ENCODE measurements at regions not wholly inside any gene's neighbourhood (a gene's known extent, or its start where the extent isn't known, plus 50 kb on each side); places are given as distances from the start of the nearest gene placed in this dataset.

DNA sequence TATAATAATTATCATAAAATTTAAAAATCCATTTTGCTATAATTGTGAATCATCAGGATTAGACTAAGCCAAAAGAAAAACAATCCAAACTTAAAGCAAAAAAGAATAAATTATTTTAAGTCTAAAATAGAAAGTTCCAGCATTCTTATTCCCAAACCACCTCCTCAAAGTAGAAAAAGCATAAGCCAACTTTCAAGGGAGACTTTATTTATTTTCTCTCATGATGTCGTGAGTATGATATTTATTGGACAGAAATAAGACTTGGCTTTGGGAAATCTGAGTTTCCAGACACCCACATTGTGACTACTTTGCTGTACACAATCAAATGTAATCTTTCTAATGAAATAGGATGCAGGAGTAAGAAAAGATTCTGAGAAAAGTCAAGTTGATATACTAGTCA lies 372.1 kb downstream of the MTRR start:
- DNase-seq (ENCODE audit: low spot score): no peak

DNA sequence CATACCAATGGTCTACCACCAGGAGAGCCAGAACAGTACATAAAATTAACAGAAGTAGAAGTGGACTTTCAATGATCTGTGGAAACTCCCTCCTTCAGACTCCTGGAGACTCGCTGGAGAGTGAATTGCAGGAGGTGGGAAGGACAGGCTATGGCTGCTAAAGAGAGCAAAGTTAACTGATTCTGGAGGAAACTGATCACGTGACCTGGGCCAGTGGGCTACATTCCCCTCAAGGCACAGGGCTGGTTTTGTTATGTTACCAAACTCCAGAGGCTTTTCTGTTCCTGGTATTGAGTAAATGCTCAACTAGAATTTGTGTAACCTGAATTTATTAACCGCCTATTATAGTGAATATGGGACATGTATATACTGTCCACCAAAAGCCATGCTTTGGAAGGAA lies 372.6 kb downstream of the MTRR start:
- no peak for DNase-seq (ENCODE audit: low spot score)

DNA sequence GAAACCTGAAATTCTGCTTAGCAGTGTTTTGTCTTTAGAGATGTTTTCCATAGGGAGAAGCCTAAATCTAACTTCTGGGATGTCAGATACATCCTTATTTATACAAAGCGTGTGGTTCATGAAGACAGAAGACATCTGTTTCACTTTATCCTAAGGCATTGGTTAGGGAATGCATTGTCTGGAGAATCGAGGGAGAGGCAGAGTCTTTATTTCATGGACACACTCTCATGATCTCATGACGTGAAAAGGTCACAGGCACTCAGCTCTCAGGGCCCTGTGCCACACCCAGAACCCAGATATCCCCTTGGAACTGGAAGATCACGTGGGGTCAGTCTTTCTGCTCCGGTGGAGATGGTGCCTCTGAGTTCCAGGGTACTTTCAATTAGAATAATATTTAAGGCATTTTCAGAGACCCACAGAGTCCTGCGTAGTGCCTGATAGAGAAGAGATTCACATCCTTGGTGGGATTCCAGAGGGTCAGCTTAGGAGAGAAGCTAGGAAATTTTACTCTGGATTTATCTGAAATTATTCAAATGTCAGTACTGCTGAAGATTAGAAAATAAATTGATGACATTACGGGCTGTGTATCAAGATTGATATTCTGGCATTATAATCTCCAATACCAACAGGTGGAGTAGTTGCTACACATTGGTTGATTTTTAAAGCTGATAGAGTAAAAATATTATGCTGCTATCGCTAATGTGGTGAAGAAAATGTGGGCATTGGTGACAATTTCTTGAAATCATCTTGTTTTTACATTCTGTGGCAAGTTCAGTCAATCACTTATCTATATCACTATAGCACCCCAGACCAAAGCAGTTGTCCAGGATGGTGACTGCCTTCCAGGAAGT lies 378.3 kb downstream of the MTRR start:
- no peak for DNase-seq (ENCODE audit: low spot score)

DNA sequence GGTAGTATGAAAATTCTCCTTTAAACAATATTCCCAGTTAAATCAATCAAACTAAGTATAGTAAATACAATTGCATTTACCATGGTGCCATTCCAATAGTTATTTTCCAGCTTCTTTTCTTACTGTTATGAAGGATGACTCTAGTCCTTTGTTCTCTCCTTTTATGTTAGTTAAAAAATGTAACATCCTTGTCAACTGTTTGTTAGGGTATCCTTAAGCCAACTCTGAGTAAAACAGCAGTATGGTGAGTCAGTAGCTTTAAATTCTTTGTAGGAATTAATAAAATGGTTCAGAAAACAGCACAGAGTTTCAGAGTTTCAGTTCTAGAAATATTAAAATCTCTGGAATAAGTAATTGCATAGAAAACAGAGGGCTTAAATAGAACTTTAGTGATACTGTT lies 384.4 kb downstream of the MTRR start:
- no peak for DNase-seq (ENCODE audit: low spot score)

DNA sequence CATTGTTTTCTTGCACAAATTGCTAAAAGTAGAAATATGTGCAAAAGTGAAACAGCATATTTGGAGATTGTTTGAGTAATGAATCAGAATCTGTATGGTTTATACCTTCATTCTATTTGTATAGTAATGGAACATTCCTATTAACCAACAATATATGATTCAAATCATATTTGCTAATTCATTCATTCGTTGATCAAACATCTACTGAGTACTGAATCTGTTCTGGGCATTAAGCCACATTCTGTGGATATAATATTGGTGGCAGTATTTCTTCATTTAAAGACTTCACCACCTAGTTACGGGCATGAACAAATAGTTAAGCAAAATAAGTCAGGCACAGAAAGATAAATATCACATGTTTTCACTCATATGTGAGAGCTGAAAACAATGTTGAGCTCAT lies 385.7 kb downstream of the MTRR start:
- no peak for DNase-seq (ENCODE audit: low spot score)

DNA sequence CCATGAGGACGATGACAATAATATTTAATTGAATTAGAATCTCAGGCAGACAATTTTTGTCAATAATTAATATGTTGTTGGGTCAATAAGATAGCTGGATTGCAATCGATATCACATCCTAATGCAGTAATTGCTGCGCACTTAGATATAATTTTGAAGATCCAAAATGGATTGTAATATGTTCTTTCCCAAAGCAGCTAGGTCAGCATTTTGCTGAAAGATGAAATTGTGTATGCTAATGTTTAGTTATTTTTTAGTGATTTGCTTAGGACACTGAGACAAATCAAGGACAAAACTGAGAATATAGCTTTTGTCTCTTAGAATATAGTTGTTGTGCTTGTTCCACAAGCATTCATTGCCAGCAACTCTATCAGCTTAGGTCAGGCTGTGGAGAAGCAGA lies 389.9 kb downstream of the MTRR start:
- no peak for DNase-seq (ENCODE audit: low spot score)

DNA sequence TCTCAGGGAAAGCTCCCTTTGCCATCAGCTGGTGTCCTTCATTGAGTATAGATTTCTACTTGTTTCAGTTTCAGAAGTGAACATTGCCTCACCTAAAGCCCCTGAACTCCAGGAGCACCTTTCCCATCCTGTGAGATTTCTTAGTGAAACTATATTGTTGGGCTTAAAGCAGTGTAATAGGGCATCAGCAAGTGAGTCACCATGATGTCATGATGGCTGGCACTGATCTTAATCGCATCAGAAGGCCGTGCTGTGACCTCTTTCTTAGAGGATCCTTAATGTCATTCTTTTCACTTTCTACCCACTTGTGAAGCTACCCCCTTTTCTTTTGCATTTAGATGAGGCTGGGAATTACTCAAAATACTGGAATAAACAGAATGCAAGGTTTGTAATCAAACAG lies 401.3 kb downstream of the MTRR start:
- no peak for DNase-seq (ENCODE audit: low spot score)

DNA sequence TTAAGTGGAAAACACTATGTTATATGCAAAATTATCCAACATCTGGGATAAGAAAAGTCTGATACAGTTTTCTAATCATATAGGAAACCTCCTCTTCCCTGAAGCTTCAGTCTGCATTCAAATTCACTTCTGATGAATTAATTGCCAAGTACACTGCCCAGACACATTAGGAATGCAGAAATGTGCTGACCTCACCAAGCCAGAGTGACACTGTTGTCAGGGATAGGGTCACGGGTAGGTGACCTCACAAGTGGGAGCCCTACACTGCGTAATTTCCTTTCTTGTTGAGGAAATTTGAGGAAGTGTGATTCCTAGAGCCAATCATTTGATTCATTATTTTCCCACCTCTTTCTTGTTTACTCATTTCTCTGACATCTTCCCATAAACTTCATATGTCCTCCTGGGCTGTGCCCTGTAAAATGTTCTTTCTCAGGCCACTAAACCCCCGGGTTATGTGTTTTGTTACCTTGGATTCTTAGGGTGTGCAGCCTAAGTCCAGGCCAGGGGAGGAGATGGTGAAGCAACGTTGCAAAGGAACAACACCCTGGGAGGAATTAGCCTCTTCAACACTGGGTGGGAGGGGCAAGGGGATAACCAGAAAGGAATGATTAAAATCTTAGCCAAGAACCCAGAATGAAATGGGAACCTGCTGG lies 411.9 kb downstream of the MTRR start:
- no peak for DNase-seq (ENCODE audit: low spot score)

DNA sequence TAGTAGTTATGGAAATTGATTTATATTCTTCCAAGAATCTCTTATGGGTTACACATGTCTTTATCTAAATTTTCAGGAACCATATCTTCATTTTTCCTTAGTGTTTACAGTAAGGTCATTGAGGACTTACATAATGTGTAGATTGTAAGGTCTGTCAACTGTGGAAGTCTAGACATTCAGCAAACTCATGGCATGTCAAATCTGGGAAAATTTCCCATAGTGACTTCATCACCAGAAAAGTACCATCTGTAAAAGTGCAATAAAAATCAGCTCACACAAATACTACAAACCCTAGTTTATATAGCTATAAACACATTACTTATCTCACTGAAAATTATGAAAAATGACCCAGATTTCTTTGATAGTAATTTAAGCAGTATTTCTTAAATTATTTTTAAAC lies 419.4 kb downstream of the MTRR start:
- DNase-seq (ENCODE audit: low spot score): no peak

DNA sequence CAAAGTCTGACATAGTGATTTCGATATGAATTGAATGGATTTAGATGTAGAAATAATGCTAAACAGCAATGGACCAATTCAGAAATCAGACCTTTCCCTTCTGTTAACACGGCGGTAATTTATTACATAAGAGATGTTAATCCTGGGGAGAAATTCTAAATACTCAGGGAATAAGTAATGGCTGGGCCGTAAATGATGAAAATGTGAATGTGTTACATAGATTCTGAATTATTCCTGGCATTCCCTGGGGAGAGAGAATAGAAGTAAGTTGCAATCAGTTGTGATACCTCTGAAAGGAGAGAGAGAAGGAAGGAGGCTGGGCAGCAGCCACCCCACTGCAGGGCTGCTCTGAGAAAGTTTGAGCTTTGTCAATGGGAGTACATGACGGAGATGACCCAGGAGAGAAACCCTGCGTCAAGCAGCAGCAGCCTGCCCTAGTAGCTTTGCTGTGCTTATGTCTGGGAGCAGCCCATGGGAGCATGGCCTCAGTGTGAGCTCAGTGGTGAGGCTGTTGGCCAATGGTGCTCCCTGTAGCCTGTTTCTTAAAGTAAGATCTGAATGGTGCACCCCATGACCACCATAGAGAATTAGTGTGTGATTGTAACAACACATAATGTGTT lies 420.1 kb downstream of the MTRR start:
- no peak for DNase-seq (ENCODE audit: low spot score)

DNA sequence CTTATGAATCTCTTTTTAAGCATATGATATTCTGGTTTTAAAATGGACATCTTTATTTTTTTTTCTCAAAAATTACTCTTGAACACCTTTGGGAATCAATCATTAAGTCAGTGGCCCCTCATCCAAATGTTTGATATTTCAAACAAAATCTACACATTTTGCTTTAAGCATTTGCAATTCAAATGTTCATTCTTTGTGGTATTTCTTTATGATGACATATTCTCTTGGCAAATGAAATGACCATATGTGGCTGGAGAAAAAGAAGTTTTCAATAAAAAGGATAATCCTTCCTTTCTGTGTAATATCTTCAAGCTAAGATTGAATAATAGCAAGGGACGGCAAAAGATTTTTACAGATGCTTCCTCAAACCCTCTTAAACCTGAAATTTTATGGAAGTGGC lies 420.8 kb downstream of the MTRR start:
- no peak for DNase-seq (ENCODE audit: low spot score)

DNA sequence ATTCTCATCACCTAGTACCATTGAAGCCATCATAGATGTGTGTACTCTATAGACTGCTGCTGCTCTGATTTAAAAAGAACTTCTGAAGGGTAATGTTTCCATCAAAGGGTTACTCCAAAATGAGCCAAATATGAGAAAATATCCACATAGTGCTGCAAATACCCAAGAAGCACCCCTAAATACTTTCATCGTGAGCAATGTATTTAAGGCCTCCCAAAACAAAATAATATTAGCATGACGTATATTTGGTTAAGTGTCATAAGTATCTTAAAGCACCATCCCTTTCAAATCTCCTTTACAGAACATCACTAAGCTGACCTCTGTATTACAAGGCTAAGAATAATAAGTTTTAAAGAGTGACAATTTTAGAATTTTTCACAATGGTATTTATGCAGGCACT lies 421.8 kb downstream of the MTRR start:
- no peak for DNase-seq (ENCODE audit: low spot score)

DNA sequence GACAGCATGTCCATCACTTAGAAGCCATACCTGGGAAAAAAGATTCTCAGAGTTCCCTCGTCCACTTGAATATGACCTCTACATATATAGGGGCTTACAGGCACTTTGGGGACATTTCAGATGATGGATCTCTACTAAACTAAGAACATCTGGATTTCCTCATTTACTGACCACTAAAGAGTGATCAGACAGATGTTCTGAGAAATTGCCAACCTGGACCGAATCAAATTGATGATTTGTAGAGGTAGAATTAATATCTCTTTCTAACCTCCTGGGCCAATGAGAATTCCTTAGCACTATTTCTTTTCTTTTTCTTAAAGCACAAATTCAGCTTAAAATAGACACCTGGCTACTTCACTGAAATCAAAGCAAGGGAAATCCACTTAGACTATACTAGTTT lies 422.7 kb downstream of the MTRR start:
- no peak for DNase-seq (ENCODE audit: low spot score)

DNA sequence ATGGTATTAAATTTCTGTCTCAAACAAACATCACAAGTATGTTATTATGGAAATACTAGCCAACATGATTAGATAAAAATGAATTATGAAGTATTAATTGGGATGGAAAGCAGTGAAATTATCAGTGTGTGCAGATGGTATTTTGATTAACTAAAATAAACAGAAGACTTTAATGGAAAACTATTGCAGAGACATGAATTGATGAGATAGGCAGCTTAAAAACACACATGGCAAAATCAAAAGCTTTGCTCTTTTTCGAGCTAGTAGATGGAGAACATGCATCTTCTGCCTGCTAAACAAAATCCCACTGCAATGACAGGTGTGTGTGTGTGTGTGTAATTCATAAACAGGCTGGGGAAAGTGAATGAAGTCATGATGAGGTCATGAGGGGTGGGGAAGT lies 426.2 kb downstream of the MTRR start:
- DNase-seq (ENCODE audit: low spot score): no peak

DNA sequence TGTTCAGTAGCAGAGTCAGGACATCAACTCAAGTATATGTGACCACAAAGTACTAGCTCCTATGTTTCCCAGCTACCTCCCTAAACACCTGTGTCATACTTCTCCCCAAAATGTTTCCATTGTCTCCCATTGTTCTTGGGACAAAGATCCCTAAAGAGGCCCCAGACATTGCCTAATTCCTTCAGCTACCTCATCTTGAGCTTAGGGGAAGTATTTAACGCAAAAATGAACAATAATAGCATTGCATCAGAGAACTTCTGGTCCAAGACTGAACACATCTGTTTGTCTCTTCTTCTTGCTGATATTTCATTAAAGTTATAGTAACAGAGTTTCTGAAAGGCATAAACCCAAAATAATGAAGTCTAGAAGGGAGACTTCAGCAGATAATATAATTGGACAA lies 430.8 kb downstream of the MTRR start:
- no peak for DNase-seq (ENCODE audit: low spot score)

DNA sequence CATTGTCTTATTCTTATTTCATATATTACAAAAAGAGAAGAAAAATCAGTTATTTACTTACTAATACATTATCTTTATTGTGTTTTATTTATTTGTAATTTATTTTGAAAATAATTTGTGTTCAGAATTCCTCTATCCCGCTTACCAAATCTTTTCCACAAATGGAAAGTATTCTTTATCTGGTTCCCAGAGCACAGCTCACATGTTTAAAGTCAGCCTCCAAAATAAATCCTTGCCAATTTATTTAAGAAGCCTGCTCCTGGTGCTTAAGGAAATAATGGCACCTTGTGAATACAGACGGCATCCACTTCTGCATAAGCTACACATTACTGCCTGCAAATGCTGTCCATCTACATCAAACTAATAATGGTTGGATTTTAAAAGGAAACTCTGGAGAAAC lies 435.4 kb downstream of the MTRR start:
- no peak for DNase-seq (ENCODE audit: low spot score)

DNA sequence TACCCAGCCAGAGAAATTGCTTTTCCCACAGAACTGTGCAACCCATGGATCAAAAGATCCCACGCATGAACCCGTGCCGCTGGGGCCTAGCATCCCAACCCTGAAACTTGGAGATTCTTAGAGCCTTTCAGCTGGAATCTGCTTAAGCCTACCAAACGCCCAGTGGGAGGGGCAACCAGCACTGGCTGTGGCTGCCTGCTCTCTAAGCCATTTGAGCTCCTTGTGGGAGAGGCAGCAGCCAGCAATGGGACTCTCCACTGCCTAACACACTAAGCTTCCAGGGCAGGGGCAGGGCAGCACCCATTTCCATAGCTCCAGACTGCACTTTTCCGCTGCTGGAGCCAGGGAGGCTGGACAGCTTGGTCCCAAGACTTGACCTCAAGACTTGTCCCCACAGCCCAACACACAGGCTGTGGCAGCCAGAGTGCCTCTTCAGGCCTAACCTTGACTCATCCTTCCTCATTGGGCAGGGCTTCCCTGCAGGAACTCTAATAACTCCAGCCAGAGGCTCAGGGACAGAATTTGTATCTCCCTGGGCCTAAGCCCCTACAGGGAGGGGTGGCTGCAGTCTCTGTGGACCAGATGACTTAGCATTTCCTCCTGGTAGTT lies 437.4 kb downstream of the MTRR start:
- DNase-seq (ENCODE audit: low spot score): peak; percentile 53

DNA sequence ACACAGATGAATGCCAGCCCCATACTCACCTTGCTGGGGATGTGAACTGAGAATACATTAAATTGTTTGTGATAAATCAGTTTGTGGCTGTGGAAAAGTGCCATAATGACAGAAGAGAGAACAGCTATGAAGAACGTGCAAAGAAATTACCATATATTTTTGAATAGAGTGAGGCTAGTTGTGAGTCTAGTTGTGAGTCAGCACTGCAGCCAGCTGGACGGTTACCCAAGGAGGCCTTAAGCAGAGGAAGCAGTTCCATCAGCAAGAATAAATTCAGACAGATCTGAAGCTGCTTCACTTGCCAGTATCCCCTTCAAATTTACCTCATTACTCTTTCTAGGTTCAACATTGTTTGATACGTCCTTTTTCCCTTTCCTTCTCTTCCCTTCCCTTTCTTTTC lies 446.0 kb downstream of the MTRR start:
- DNase-seq (ENCODE audit: low spot score): no peak

DNA sequence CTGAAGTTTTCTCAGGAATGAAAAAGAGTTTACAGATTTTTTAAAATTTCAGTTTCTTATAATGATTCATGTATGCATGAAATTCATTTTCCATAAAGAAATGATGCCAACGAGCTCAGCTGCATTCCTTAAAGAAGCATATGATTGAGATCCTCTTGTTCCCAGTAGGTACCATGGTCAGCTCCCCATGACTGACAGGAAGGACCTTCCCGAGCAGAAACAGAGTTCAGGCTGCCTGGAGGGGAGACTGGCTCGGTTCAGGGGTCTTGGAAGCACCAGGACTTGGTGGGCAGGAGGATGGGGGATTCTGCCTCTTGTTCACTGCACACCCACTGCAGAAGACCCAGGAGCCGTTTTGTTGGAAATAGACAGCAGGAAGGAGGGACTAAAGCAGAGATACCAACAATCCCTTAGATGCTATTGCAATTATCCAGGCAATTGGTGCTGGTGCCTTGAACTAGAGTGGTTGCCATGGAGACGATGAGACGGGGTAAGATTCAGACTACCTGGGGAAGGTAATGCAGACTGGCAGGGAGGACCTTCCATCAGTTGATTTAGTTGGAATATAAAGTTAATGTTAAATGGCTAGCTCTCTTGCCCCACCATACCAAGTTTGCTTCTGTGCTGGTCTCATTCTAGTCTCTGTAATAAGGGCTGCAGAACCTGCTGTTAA lies 447.8 kb downstream of the MTRR start:
- DNase-seq (ENCODE audit: low spot score): no peak

DNA sequence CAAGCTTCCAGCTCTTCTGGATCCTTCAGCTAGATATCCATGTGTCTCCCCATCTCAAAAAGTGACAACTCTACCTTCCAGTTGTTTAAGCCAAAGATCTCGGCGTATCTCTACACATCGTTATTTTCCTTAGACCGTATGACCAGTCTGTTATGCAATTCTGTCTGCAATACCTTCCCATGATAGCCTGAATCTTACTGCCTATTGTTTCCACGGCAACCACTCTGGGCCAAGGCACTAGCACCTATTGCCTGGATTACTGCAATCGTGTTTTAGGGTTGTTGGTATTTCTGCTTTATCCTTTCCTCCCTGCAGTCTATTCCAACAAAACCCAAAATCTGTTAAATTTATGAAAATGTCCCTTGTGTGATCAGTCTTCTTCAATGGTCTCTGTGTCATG lies 448.4 kb downstream of the MTRR start:
- no peak for DNase-seq (ENCODE audit: low spot score)

DNA sequence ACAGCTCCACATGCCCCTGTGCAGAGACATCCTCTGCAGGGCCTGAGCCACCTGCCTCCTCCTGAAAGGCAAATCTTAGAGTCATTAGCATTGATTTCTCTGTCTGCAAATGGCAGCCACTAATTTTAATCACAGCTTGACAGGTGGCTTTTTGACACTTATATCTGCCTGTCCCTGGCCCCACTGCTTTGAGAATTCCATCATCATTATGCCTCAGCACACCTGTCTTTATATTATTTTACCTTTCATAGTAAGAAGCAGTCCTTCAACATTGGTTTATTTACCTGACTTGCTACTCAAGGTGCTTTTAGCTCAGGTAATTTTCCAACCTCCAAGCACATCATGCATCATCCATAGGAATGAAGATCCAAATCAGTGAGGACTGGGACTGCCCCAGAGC lies 451.3 kb downstream of the MTRR start:
- no peak for DNase-seq (ENCODE audit: low spot score)

DNA sequence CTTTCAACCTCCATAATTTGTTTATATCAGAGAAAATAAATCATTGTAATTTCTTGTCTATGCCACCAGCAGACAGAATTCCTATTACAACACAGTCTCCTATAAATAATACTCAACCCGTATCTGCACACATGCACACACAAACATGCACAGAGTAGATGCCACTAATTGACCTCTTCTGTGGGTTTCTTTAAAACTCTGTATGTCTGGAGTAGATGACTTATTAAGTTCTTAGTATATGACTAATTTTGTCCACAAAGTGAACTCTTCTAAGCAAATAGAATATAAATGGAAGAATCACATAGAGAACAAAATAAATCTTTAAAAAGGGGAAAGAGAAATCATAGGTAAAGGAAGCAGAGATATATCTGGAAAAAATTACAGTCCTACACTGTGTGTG lies 452.3 kb downstream of the MTRR start:
- no peak for DNase-seq (ENCODE audit: low spot score)

DNA sequence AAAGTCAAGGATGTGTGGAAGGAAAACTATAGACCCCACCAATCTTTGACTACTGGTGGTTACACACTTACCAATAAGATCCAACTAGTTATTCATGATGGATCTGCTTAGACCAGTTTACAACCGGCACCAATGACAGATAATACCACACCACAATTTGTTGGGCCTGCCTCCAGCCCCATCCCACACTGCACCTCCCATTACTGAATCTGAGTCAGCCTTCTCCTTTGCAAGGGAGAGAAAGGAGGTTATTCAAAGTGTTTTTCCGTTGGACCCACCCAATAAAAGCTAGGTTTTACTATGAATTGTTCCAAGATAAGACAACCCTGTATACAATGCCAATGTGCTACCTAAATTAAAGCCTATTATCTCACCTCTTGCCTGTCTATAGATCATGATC lies 453.5 kb downstream of the MTRR start:
- no peak for DNase-seq (ENCODE audit: low spot score)
